SK-N-SH treated with all-trans-retinoic acid at 6 μM for 48 hours (cell line): ENCODE measurements at regions not wholly inside any gene's neighbourhood (a gene's known extent, or its start where the extent isn't known, plus 50 kb on each side); places are given as distances from the start of the nearest gene placed in this dataset.

Experiments
- ATAC-seq: fragments of 200-7000 bp; cut with Tn5 transposase; 3 replicates; pipeline ENCODE4 v1.9.1; 2020; ENCODE audit warnings: mild to moderate bottlenecking, moderate library complexity
- ARNTL ChIP-seq: fragments of 450-650 bp; formaldehyde crosslinking; IDR thresholded peaks from 2 replicates; pipeline ENCODE4 v1.5.0; 2020; ENCODE audit warnings: low read depth, mild to moderate bottlenecking, moderate library complexity, borderline replicate concordance
- BACH2 ChIP-seq: fragments of 250-450 bp; sonication (Bioruptor Pico); IDR thresholded peaks from 2 replicates; pipeline ENCODE4 v1.9.0; 2021; ENCODE audit warnings: mild to moderate bottlenecking, borderline replicate concordance
- CREB5 ChIP-seq: fragments of 250-450 bp; sonication (Bioruptor Pico); IDR thresholded peaks from 2 replicates; pipeline ENCODE4 v1.5.1; 2020; ENCODE audit warnings: low read depth, mild to moderate bottlenecking, moderate library complexity
- CSDC2 ChIP-seq: fragments of 250-450 bp; sonication (Bioruptor Pico); IDR thresholded peaks from 2 replicates; pipeline ENCODE4 v1.5.0; 2020; ENCODE audit warnings: mild to moderate bottlenecking, moderate library complexity
- CSRNP3 ChIP-seq: fragments of 250-450 bp; sonication (Bioruptor Pico); IDR thresholded peaks from 2 replicates; pipeline ENCODE4 v1.5.1; 2021; ENCODE audit warnings: mild to moderate bottlenecking, moderate library complexity
- ESRRG ChIP-seq: fragments of 250-450 bp; sonication (Bioruptor Pico); IDR thresholded peaks from 2 replicates; pipeline ENCODE4 v1.6.1; 2021; ENCODE audit warnings: mild to moderate bottlenecking
- GLIS3 ChIP-seq: fragments of 250-450 bp; sonication (Bioruptor Pico); IDR thresholded peaks from 2 replicates; pipeline ENCODE4 v1.5.0; 2020; ENCODE audit warnings: mild to moderate bottlenecking, moderate library complexity
- ISL1 ChIP-seq: fragments of 250-450 bp; sonication (Bioruptor Pico); IDR thresholded peaks from 2 replicates; pipeline ENCODE4 v2.1.2; 2022; ENCODE audit warnings: mild to moderate bottlenecking, moderate library complexity
- OSR1 ChIP-seq: fragments of 250-450 bp; sonication (Bioruptor Pico); IDR thresholded peaks from 2 replicates; pipeline ENCODE4 v1.8.0; 2022; ENCODE audit warnings: moderate library complexity, mild to moderate bottlenecking, inconsistent platforms
- PATZ1 ChIP-seq: fragments of 250-450 bp; sonication (Bioruptor Pico); IDR thresholded peaks from 2 replicates; pipeline ENCODE4 v1.8.0; 2020; ENCODE audit warnings: mild to moderate bottlenecking, moderate library complexity, borderline replicate concordance
- POU6F1 ChIP-seq: fragments of 250-450 bp; sonication (Bioruptor Pico); IDR thresholded peaks from 2 replicates; pipeline ENCODE4 v1.8.0; 2021; ENCODE audit warnings: low read depth, mild to moderate bottlenecking, moderate library complexity, borderline replicate concordance
- TCF4 ChIP-seq: fragments of 250-450 bp; sonication (Bioruptor Pico); IDR thresholded peaks from 2 replicates; pipeline ENCODE4 v1.8.0; 2021; ENCODE audit warnings: mild to moderate bottlenecking, moderate library complexity, borderline replicate concordance
- TOX ChIP-seq: fragments of 250-450 bp; sonication (Bioruptor Pico); IDR thresholded peaks from 2 replicates; pipeline ENCODE4 v1.8.0; 2021; ENCODE audit warnings: mild to moderate bottlenecking, moderate library complexity, borderline replicate concordance
- TSHZ2 ChIP-seq: fragments of 250-450 bp; sonication (Bioruptor Pico); IDR thresholded peaks from 2 replicates; pipeline ENCODE4 v1.5.0; 2020; ENCODE audit warnings: mild to moderate bottlenecking, moderate library complexity
- ZC3H10 ChIP-seq: fragments of 250-450 bp; sonication (Bioruptor Pico); IDR thresholded peaks from 2 replicates; pipeline ENCODE4 v1.5.1; 2021; ENCODE audit warnings: mild to moderate bottlenecking, moderate library complexity
- ZFP3 ChIP-seq: fragments of 250-450 bp; sonication (Bioruptor Pico); IDR thresholded peaks from 2 replicates; pipeline ENCODE4 v1.5.0; 2020; ENCODE audit warnings: mild to moderate bottlenecking, moderate library complexity
- ZFP30 ChIP-seq: fragments of 450-650 bp; formaldehyde crosslinking; IDR thresholded peaks from 2 replicates; pipeline ENCODE4 v1.5.0; 2022; ENCODE audit warnings: mild to moderate bottlenecking, moderate library complexity
- ZNF565 ChIP-seq: fragments of 450-650 bp; formaldehyde crosslinking; conservative IDR thresholded peaks from 2 replicates; pipeline ENCODE4 v1.5.0; 2020; ENCODE audit warnings: low read depth, mild to moderate bottlenecking, moderate library complexity
- ZNF70 ChIP-seq: fragments of 450-650 bp; formaldehyde crosslinking; IDR thresholded peaks from 2 replicates; pipeline ENCODE4 v1.5.0; 2020; ENCODE audit warnings: mild to moderate bottlenecking, moderate library complexity
- ZNF8 ChIP-seq: fragments of 450-650 bp; formaldehyde crosslinking; IDR thresholded peaks from 2 replicates; pipeline ENCODE4 v1.5.0; 2020; ENCODE audit warnings: mild to moderate bottlenecking, moderate library complexity

- no peak for ATAC-seq
- no peak for TF ChIP-seq ZNF8 (CRISPR knock-in tag)
- no peak for TF ChIP-seq TOX (CRISPR knock-in tag)
- TF ChIP-seq ARNTL = no peak
- no peak for TF ChIP-seq CSRNP3 (CRISPR knock-in tag)
- no peak for TF ChIP-seq TCF4 (CRISPR knock-in tag)
- no peak for TF ChIP-seq POU6F1 (CRISPR knock-in tag)
- TF ChIP-seq ESRRG (CRISPR knock-in tag) = no peak
- TF ChIP-seq OSR1 = no peak
- no peak for TF ChIP-seq CREB5 (CRISPR knock-in tag)
- TF ChIP-seq ZFP30 (CRISPR knock-in tag) = no peak
- TF ChIP-seq ZC3H10 (CRISPR knock-in tag) = no peak
These were observed 238.3 kb upstream of the EDIL3 start for GRCh38 chr5:84623019-84623418.

- ATAC-seq = no peak
- no peak for TF ChIP-seq TOX (CRISPR knock-in tag)
- no peak for TF ChIP-seq BACH2 (CRISPR knock-in tag)
- TF ChIP-seq ZNF8 (CRISPR knock-in tag) = no peak
- no peak for TF ChIP-seq POU6F1 (CRISPR knock-in tag)
- TF ChIP-seq CSDC2 (CRISPR knock-in tag) = no peak
- no peak for TF ChIP-seq ZNF70 (CRISPR knock-in tag)
- no peak for TF ChIP-seq ESRRG (CRISPR knock-in tag)
- no peak for TF ChIP-seq TCF4 (CRISPR knock-in tag)
- TF ChIP-seq ZFP3 (CRISPR knock-in tag) = no peak
- TF ChIP-seq GLIS3 (CRISPR knock-in tag) = no peak
- TF ChIP-seq ISL1 (CRISPR knock-in tag) = no peak
- TF ChIP-seq CSRNP3 (CRISPR knock-in tag) = no peak
- TF ChIP-seq PATZ1 = no peak
- no peak for TF ChIP-seq ZNF565 (CRISPR knock-in tag)
- TF ChIP-seq TSHZ2 (CRISPR knock-in tag) = no peak
These were observed 237.8 kb upstream of the EDIL3 start for GRCh38 chr5:84622461-84622860.
